HUES6 (cell line): ENCODE measurements at regions not wholly inside any gene's neighbourhood (a gene's known extent, or its start where the extent isn't known, plus 50 kb on each side); places are given as distances from the start of the nearest gene placed in this dataset.

Source experiments
- H3K27ac ChIP-seq: 2 replicates; pipeline ENCODE4 v1.7.0; 2013; ENCODE audit warnings: low read depth, mild to moderate bottlenecking, low read length, inconsistent platforms
- H3K27me3 ChIP-seq: 2 replicates; pipeline ENCODE4 v1.6.1; 2013; ENCODE audit warnings: low read length; ENCODE audit not compliant: control insufficient read depth, insufficient read depth
- H3K36me3 ChIP-seq: 2 replicates; pipeline ENCODE4 v1.6.1; 2013; ENCODE audit warnings: low read length; ENCODE audit not compliant: control insufficient read depth, insufficient read depth
- H3K4me1 ChIP-seq: 2 replicates; pipeline ENCODE4 v1.6.1; 2013; ENCODE audit warnings: low read length; ENCODE audit not compliant: control insufficient read depth, insufficient read depth
- H3K4me3 ChIP-seq: 2 replicates; pipeline ENCODE4 v1.5.1; 2013; ENCODE audit warnings: low read depth, low read length
- H3K9ac ChIP-seq: one replicate; pipeline ENCODE4 v1.6.1; 2013; ENCODE audit warnings: mild to moderate bottlenecking, low read length
- H3K9me3 ChIP-seq: 2 replicates; pipeline ENCODE4 v1.6.1; 2013; ENCODE audit warnings: low read depth, low read length; ENCODE audit not compliant: control insufficient read depth, insufficient read depth

- Histone ChIP-seq H3K4me3 (no peak overlapping the region), H3K9ac (no peak overlapping the region), H3K27ac (no peak overlapping the region), H3K36me3 (no peaks in the 10 kb centered on the region), H3K9me3 (no peaks in the 10 kb centered on the region), H3K27me3 (no peaks in the 10 kb centered on the region), H3K4me1 (peaks cover 10% of the 10 kb centered on the region)
Measured at GRCh38 chr2:118244686-118245085, 156.4 kb downstream of the INSIG2 start.

- Histone ChIP-seq H3K27ac (no peak overlapping the region), H3K4me1 (no peaks in the 10 kb centered on the region), H3K4me3 (no peak overlapping the region), H3K27me3 (no peaks in the 10 kb centered on the region), H3K9me3 (peaks cover 7% of the 10 kb centered on the region), H3K36me3 (no peaks in the 10 kb centered on the region), H3K9ac (no peak overlapping the region)
Measured at GRCh38 chr2:118243031-118243430, 154.8 kb downstream of the INSIG2 start.

- Histone ChIP-seq H3K9ac (no peak overlapping the region), H3K36me3 (no peaks in the 10 kb centered on the region), H3K4me3 (no peak overlapping the region), H3K27me3 (no peaks in the 10 kb centered on the region), H3K27ac (no peak overlapping the region), H3K4me1 (no peaks in the 10 kb centered on the region), H3K9me3 (peaks cover 7% of the 10 kb centered on the region)
Measured at GRCh38 chr2:118242216-118242615, 153.9 kb downstream of the INSIG2 start.

GRCh38 chr2:118241128-118241527 lies 152.9 kb downstream of the INSIG2 start:
- Histone ChIP-seq H3K36me3 (no peaks in the 10 kb centered on the region), H3K4me1 (no peaks in the 10 kb centered on the region), H3K4me3 (no peak overlapping the region), H3K9ac (no peak overlapping the region), H3K9me3 (peaks cover 7% of the 10 kb centered on the region), H3K27me3 (no peaks in the 10 kb centered on the region), H3K27ac (no peak overlapping the region)

GRCh38 chr2:118240276-118240675 lies 152.0 kb downstream of the INSIG2 start:
- Histone ChIP-seq H3K27ac (no peak overlapping the region), H3K27me3 (no peaks in the 10 kb centered on the region), H3K36me3 (no peaks in the 10 kb centered on the region), H3K4me3 (no peak overlapping the region), H3K4me1 (no peaks in the 10 kb centered on the region), H3K9me3 (peaks cover 7% of the 10 kb centered on the region), H3K9ac (no peak overlapping the region)

- H3K27me3 ChIP-seq: no peaks in the 10 kb centered on the region
- H3K9ac ChIP-seq: no peak overlapping the region
- H3K9me3 ChIP-seq: peaks cover 7% of the 10 kb centered on the region
- H3K36me3 ChIP-seq: no peaks in the 10 kb centered on the region
- no peak overlapping the region for H3K4me3 ChIP-seq
- no peak overlapping the region for H3K27ac ChIP-seq
- no peaks in the 10 kb centered on the region for H3K4me1 ChIP-seq
Measured at GRCh38 chr2:118239284-118239683, 151.0 kb downstream of the INSIG2 start.

GRCh38 chr2:118237451-118237850 lies 149.2 kb downstream of the INSIG2 start:
- Histone ChIP-seq H3K27me3 (no peaks in the 10 kb centered on the region), H3K4me1 (0 out of 2 replicates have a peak, but pooled peaks cover 4% of the 10 kb centered on the region), H3K4me3 (no peak overlapping the region), H3K36me3 (no peaks in the 10 kb centered on the region), H3K9me3 (peaks cover 7% of the 10 kb centered on the region), H3K9ac (no peak overlapping the region), H3K27ac (no peak overlapping the region)

GRCh38 chr2:118232796-118233195 lies 144.5 kb downstream of the INSIG2 start:
- Histone ChIP-seq H3K4me1 (0 out of 2 replicates have a peak, but pooled peaks cover 8% of the 10 kb centered on the region), H3K36me3 (no peaks in the 10 kb centered on the region), H3K27me3 (no peaks in the 10 kb centered on the region), H3K9me3 (no peaks in the 10 kb centered on the region), H3K4me3 (no peak overlapping the region), H3K27ac (no peak overlapping the region), H3K9ac (no peak overlapping the region)

- no peaks in the 10 kb centered on the region for H3K27me3 ChIP-seq
- no peak overlapping the region for H3K27ac ChIP-seq
- H3K4me3 ChIP-seq: no peak overlapping the region
- H3K4me1 ChIP-seq: 0 out of 2 replicates have a peak, but pooled peaks cover 8% of the 10 kb centered on the region
- no peak overlapping the region for H3K9ac ChIP-seq
- H3K9me3 ChIP-seq: no peaks in the 10 kb centered on the region
- H3K36me3 ChIP-seq: no peaks in the 10 kb centered on the region
Measured at GRCh38 chr2:118232391-118232790, 144.1 kb downstream of the INSIG2 start.

- no peaks in the 10 kb centered on the region for H3K9me3 ChIP-seq
- H3K27me3 ChIP-seq: no peaks in the 10 kb centered on the region
- no peak overlapping the region for H3K9ac ChIP-seq
- H3K36me3 ChIP-seq: no peaks in the 10 kb centered on the region
- H3K4me1 ChIP-seq: 0 out of 2 replicates have a peak, but pooled peaks cover 8% of the 10 kb centered on the region
- H3K27ac ChIP-seq: no peak overlapping the region
- no peak overlapping the region for H3K4me3 ChIP-seq
Measured at GRCh38 chr2:118231759-118232158, 143.5 kb downstream of the INSIG2 start.

- Histone ChIP-seq H3K9me3 (no peaks in the 10 kb centered on the region), H3K4me3 (no peak overlapping the region), H3K36me3 (no peaks in the 10 kb centered on the region), H3K4me1 (peaks cover 20% of the 10 kb centered on the region), H3K9ac (no peak overlapping the region), H3K27ac (no peak overlapping the region), H3K27me3 (peaks cover 14% of the 10 kb centered on the region; the same call in 1 of the 2 replicates)
Measured at GRCh38 chr2:118227698-118228508, 139.6 kb downstream of the INSIG2 start.
